NCI-H2227 treated with DMSO at 0.1 percent for 48 hours (cell line): ENCODE measurements at regions not wholly inside any gene's neighbourhood (a gene's known extent, or its start where the extent isn't known, plus 50 kb on each side); places are given as distances from the start of the nearest gene placed in this dataset.

ENCODE experiments used
- DNase-seq: peaks from one replicate; lab custom pipeline; 2025; lab: John Stamatoyannopoulos, UW

GRCh38 chr1:90134175-90134955 lies 139.5 kb downstream of the ZNF326 start:
- no peak for DNase-seq

GRCh38 chr1:90133133-90133532 lies 138.2 kb downstream of the ZNF326 start:
- DNase-seq = no peak

- no peak for DNase-seq
Measured at GRCh38 chr1:90132306-90132705, 137.4 kb downstream of the ZNF326 start.

GRCh38 chr1:90127288-90127953 lies 132.5 kb downstream of the ZNF326 start:
- no peak for DNase-seq

GRCh38 chr1:90126834-90127233 lies 131.9 kb downstream of the ZNF326 start:
- no peak for DNase-seq

GRCh38 chr1:90122654-90123340 lies 127.9 kb downstream of the ZNF326 start:
- no peak for DNase-seq

- DNase-seq = peak; percentile 75
Measured at GRCh38 chr1:90114521-90115141, 119.7 kb downstream of the ZNF326 start.

GRCh38 chr1:90107990-90108389 lies 113.1 kb downstream of the ZNF326 start:
- DNase-seq = no peak

- no peak for DNase-seq
Measured at GRCh38 chr1:90106311-90106710, 111.4 kb downstream of the ZNF326 start.

- peak; percentile 72 for DNase-seq
Measured at GRCh38 chr1:90104941-90105538, 110.1 kb downstream of the ZNF326 start.

GRCh38 chr1:90100566-90100965 lies 105.7 kb downstream of the ZNF326 start:
- DNase-seq = no peak

- DNase-seq = no peak
Measured at GRCh38 chr1:90092441-90092840, 97.5 kb downstream of the ZNF326 start.
